ENCODE measurements at regions not wholly inside any gene's neighbourhood (a gene's known extent, or its start where the extent isn't known, plus 50 kb on each side); places are given as distances from the start of the nearest gene placed in this dataset.
"Not testable (repeated sequence)": the region's sequence is repeated elsewhere in the genome, so short reads cannot be mapped to it uniquely, and the experiment has no call there.

GRCh38 chr2:131828633-131829455 lies 301.2 kb downstream of the CCDC74A start:
- DNase-seq = not testable (repeated sequence)

GRCh38 chr2:131829456-131830241 lies 302.0 kb downstream of the CCDC74A start:
- DNase-seq = not testable (repeated sequence)

GRCh38 chr2:131830242-131830945 lies 302.7 kb downstream of the CCDC74A start:
- DNase-seq = not testable (repeated sequence)

- not testable (repeated sequence) for DNase-seq
These were observed 303.2 kb downstream of the CCDC74A start for GRCh38 chr2:131830946-131831310.

GRCh38 chr2:131831450-131832208 lies 303.9 kb downstream of the CCDC74A start:
- DNase-seq = not testable (repeated sequence)

GRCh38 chr2:131832209-131832780 lies 304.6 kb downstream of the CCDC74A start:
- DNase-seq = not testable (repeated sequence)

DNA sequence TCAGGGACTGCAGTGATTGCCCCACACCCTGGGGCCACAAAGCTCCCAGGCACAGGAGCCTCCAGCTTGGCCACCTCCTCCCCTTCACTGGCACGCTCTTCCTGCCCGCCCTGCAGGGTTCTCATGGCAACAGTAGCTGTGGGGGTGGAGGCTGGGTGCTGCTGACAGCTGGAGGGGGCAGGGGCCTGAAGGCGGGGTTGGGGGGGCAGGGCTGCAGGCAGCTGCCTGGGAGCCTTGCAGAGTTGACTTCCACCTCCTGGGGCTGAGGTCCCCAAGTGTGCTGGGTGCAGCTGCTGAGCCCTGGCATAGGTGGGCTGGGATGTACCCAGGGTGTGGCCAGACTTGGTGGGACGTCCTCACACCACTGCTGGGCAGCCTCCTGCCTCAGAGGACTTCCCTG lies 305.2 kb downstream of the CCDC74A start:
- not testable (repeated sequence) for DNase-seq

DNA sequence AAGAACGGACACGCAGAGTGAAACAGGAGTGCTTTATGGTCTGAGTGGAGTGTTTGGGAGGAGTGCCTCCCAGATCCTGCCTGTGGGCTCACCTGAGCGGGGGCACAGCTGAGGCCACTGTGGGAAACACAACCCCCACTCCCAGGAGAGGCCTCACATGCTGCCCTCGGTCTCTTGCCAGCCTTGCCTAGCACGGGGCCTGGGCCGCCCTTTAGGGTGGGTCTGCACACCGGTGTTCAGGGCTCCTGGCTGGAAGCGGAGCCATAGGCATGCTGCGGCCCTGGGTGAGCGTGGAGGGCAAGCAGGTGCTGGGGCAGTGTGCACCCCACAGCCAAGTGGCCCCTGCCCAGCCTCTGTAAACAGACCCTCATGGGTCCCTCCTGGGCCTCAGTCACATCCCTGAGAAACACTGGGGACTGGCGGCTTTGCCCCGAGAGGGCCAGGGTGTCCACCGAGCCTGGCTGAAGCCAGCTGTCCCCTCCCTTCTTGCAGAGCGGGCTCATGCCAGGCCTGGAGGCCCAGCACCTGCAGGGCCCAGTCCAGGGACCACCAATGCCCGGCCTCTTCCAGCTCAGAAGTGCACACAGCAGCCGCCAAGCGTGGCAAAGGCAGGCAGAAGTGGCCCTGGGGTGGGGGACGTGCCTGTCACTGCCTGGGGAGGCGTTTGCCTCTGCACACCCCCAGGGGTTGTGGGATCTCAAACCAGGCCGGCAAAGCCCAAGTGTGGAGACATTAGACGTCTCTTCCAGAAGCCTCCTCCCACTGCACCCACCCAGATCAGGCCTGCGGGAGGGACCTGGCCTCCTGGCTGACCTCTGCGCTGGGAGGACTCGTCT lies 305.9 kb downstream of the CCDC74A start:
- not testable (repeated sequence) for DNase-seq

DNA sequence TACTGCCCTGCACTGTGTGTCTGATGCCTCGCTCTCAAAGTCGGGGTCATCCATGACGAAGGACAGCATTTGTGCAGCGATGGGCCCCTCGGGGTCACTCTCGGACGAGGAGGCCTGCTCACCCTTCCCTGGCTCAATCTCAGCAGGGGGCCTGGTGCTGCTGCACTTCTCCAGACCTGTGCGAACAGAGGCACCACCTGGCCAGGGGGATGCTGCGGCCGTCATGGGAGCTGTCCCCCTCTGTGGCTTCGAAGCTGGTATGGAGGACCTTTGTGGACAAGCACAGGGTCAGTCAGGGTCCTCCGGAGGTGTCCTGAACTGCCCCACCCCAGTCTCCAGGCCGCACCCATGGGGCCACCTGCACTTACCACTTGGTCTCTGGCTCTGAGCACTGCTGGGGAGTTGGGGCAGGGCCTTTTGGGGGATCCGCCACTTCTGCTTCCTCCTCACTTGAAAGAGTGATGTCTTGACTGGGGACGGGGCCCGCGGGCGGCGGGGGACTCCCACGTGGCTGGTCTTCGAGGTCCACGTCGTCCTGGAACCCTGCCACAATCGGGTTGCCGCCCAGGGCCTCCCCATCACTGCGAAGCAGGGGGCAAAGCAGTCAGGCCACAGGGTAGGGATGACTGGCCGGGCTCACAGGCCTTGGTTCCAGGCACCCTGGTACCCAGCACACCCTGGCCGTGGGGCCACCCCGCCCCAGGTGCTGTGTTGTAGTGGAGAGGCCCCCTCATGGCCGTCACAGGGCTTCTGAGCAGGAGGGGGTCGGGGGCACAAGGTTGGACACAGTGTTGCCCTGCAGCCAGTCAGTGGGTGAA lies 306.7 kb downstream of the CCDC74A start:
- DNase-seq = not testable (repeated sequence)

DNA sequence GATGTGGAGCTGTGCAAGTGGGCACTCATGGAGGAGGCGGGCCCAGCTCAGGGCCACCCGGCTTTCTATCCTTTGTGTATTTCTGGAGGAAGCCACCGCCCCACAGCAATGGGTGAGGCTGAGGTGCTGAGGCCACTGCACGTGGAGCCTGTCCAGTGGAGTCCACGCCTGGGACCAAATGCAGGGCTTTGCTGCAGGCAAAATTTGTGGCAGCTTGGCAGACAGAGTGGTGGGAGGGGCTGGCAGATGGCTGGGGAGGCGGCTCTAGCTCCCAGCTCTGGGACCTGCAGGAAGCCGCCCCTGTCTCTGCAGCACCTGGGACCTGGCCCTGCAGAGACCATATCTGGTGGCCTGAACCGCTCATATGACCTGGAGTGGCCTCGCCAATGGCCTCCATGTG lies 307.3 kb downstream of the CCDC74A start:
- DNase-seq = not testable (repeated sequence)

DNA sequence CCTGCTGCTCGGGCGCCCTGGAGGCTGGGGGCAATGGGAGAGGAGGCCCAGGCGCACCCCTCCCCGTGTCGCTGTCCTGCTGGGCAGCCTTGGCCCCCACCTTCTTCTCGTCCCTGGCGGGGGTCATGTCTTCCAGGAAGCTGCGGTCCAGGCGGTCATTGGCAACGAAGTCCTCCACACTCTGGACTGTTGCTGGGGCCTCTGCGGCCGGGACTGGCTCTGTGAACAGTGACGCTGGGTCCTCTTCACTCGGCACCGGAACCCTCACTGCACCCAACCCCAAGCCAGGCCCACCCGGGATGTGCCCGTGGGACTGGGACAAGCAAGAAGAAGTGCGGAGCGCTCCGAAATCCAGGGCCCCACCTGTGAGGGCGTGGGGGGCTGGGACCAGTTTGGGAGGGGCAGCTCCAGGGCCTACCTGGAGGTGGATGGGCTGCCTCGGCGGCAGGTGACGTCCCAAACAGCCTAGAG lies 308.0 kb downstream of the CCDC74A start:
- no peak for DNase-seq

- not testable (repeated sequence) for DNase-seq
These were observed 308.4 kb downstream of the CCDC74A start for GRCh38 chr2:131836116-131836515.

- not testable (repeated sequence) for DNase-seq
These were observed 316.4 kb downstream of the CCDC74A start for GRCh38 chr2:131844044-131844443.

- not testable (repeated sequence) for DNase-seq
These were observed 305.6 kb downstream of the ANKRD30BL start for GRCh38 chr2:131856202-131856601.

DNA sequence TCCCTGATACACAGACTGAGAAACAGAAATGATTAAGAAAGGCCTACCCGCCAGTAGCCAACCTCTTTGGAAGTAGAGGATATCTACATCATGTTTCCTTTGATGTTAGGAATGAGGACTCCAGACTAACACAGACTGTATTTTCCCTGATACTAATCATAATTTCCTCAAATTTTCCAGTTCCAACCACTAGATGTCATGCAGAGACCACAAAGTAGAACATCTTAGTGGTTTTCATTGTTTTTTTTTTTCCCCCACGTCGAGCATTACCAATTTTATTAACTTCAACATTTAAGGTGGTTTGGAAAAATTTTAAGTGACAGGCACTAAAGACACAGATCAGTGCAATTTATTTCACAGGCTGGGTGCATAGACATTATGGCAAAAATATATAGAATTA lies 303.6 kb downstream of the ANKRD30BL start:
- peak; percentile 1 for DNase-seq
